ENCODE measurements at regions not wholly inside any gene's neighbourhood (a gene's known extent, or its start where the extent isn't known, plus 50 kb on each side); places are given as distances from the start of the nearest gene placed in this dataset.

DNA sequence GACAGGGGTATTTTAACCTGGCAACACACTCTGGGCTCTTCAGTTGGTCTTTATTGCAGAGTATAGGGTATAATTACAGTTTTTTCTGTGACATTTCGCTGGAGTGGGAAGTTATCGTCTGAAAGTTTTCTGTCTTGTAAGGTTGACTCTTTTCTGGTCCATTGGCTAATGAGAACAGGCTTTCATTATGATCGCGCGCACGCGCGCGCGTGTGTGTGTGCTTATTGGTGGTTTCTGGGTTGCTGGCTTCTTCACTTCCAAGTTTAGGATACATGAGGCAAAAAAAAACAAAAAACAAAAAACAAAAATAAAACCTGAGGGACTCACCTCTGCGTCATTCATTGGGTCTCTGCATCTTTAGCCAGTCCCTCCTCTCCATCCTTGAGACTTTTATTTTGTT, 68.7 kb upstream of the MYOCD start:
- WGBS, 5 donors: 97 to 99% (median 97%) methylated on average over 11 of the region's 11 CpGs
- Histone ChIP-seq H3K4me3 (no peak overlapping the region), H3K27me3 (no peaks in the 10 kb centered on the region), H3K27ac (no peak overlapping the region), H3K4me1 (no peaks in the 10 kb centered on the region), H3K36me3 (no peaks in the 10 kb centered on the region), H3K9me3 (no peaks in the 10 kb centered on the region)
- intact Hi-C loops (cut with DNase I; ENCODE audit: low total_unique reads): no loop called here
- no peak for TF ChIP-seq POLR2A (IDR thresholded peaks at IDR 0.05)
- no peak for TF ChIP-seq EP300 (IDR thresholded peaks at IDR 0.05)
- DNase-seq: no peak

DNA sequence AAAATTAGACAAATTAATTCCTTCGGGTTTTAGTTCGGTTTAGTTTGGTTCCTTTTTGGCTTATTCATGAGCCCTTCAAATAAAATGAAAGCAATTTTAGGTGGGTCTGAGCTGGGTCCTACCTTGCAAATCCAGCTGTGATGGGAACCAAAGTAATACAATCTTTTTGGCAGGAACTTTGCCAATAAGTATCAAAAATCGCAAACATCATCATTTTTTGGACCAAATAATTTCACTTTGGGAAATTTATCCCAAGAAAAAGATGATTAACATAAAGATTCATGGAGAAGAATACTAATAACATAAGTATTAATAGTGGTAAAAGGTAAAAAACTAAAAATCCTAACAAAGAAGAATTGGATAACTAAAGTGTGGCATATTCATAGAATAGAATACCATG, 67.8 kb upstream of the MYOCD start:
- Histone ChIP-seq H3K9me3 (no peaks in the 10 kb centered on the region), H3K4me1 (no peaks in the 10 kb centered on the region), H3K27ac (no peak overlapping the region), H3K4me3 (no peak overlapping the region), H3K36me3 (no peaks in the 10 kb centered on the region), H3K27me3 (no peaks in the 10 kb centered on the region)
- WGBS, 5 donors: 92 to 98% (median 94%) methylated on average over 3 of the region's 3 CpGs
- intact Hi-C loops (cut with DNase I; ENCODE audit: low total_unique reads): no loop called here
- TF ChIP-seq, protein P1, sequence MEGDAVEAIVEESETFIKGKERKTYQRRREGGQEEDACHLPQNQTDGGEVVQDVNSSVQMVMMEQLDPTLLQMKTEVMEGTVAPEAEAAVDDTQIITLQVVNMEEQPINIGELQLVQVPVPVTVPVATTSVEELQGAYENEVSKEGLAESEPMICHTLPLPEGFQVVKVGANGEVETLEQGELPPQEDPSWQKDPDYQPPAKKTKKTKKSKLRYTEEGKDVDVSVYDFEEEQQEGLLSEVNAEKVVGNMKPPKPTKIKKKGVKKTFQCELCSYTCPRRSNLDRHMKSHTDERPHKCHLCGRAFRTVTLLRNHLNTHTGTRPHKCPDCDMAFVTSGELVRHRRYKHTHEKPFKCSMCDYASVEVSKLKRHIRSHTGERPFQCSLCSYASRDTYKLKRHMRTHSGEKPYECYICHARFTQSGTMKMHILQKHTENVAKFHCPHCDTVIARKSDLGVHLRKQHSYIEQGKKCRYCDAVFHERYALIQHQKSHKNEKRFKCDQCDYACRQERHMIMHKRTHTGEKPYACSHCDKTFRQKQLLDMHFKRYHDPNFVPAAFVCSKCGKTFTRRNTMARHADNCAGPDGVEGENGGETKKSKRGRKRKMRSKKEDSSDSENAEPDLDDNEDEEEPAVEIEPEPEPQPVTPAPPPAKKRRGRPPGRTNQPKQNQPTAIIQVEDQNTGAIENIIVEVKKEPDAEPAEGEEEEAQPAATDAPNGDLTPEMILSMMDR (IDR thresholded peaks at IDR 0.05): no peak
- TF ChIP-seq POLR2A (IDR thresholded peaks at IDR 0.05) (no peak), EP300 (IDR thresholded peaks at IDR 0.05) (no peak), POLR2AphosphoS5 (IDR thresholded peaks at IDR 0.05) (no peak)
- DNase-seq: no peak

DNA sequence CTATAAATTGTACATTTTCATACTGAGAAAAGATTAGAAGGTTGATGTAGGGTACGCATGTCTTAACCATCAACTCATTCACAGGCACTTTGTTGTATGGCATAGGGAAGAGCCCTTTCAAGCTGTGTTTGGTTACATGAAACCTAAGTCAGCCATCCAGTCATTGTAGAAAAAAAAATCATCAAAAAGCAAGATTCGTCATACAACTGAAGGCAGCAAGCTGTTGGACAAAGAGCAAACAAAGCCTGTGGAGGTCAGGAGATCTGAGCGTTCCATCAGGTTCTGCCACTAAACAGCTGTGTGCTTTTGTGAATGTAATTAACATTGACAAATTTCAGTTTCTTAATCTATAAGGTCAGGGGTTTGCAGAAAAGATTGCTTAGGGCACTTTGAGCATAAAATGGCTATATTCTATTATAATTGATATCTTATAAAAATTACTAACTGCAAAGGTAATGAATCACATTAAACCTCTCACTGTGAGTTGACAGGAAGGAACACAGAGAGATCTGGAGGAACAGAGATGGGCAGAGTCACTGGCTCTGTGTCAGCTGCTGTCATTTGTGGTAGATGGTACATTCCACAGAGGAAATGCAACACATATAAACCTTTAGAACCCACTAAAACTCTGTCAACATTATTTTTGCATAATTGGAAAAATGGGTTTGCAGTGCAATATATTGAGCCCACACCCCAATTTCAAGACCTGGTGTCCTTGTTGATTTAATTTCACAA, 66.3 kb upstream of the MYOCD start:
- Histone ChIP-seq H3K27ac (no peak overlapping the region), H3K36me3 (no peaks in the 10 kb centered on the region), H3K4me1 (no peaks in the 10 kb centered on the region), H3K4me3 (no peak overlapping the region), H3K27me3 (no peaks in the 10 kb centered on the region), H3K9me3 (no peaks in the 10 kb centered on the region)
- TF ChIP-seq, protein P1 (IDR thresholded peaks at IDR 0.05): no peak
- TF ChIP-seq POLR2A (IDR thresholded peaks at IDR 0.05) (no peak), EP300 (IDR thresholded peaks at IDR 0.05) (no peak), POLR2AphosphoS5 (IDR thresholded peaks at IDR 0.05) (no peak)
- DNase-seq: peak in 1 of 2 donors; percentile 26
- intact Hi-C loops (cut with DNase I; ENCODE audit: low total_unique reads): no loop called here
- WGBS, 5 donors: 44 to 66% (median 51%) methylated on average over 3 of the region's 3 CpGs

DNA sequence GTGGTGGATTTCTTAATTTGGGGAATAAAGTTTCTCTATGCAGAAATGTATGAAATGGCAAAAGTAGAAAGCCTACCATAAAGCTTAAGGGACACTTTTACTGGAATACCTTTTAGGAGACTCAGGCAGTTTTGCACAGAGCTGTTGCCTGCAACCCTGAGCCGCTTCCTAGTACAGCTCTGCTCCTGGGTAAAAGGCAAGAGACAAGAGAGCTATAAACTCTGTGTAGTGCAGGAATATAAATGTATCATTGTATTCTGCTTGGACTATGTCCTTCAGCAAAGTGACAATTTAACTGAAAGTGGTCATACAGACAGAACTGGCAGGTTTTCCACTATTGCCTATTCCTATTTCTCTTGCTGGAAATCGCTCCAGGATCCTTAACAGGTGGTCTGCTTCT, 65.3 kb upstream of the MYOCD start:
- Histone ChIP-seq H3K27me3 (no peaks in the 10 kb centered on the region), H3K4me1 (no peaks in the 10 kb centered on the region), H3K27ac (no peak overlapping the region), H3K9me3 (no peaks in the 10 kb centered on the region), H3K36me3 (no peaks in the 10 kb centered on the region), H3K4me3 (no peak overlapping the region)
- intact Hi-C loops (cut with DNase I; ENCODE audit: low total_unique reads): no loop called here
- 72 to 87% (median 75%) methylated on average over 2 of the region's 2 CpGs for WGBS, 5 donors
- no peak for DNase-seq
- TF ChIP-seq POLR2A (IDR thresholded peaks at IDR 0.05) (no peak), EP300 (IDR thresholded peaks at IDR 0.05) (no peak), POLR2AphosphoS5 (IDR thresholded peaks at IDR 0.05) (no peak)
- TF ChIP-seq, protein P1 (IDR thresholded peaks at IDR 0.05): no peak

DNA sequence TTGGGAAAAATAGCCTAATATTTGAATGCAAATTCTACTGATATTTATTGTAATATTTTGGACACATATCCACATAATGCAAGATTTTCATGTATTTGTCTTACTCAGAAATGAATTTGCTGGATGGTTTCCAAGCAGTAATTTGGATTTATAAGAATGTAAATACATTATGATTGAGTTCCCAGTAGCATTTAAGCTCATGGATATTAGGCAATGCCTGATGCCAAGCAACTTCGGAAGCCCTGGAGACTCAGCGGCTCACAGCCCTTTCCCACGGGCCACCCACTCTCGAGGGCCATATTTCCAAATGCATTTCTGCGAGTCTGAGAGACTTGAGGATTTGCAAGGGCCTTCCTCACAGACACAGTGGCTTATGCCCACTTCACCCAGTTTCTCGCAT, 62.1 kb upstream of the MYOCD start:
- Histone ChIP-seq H3K4me1 (no peaks in the 10 kb centered on the region), H3K27ac (no peak overlapping the region), H3K9me3 (no peaks in the 10 kb centered on the region), H3K27me3 (no peaks in the 10 kb centered on the region), H3K36me3 (no peaks in the 10 kb centered on the region), H3K4me3 (no peak overlapping the region)
- intact Hi-C loops (cut with DNase I; ENCODE audit: low total_unique reads): no loop called here
- WGBS, 5 donors: 62 to 82% (median 76%) methylated on average over 5 to 6 of the region's 6 CpGs
- TF ChIP-seq POLR2A (IDR thresholded peaks at IDR 0.05) (no peak), POLR2AphosphoS5 (IDR thresholded peaks at IDR 0.05) (no peak)
- TF ChIP-seq, protein P1 (IDR thresholded peaks at IDR 0.05): no peak
- DNase-seq: no peak
